Testis (tissue), 2 donors: ENCODE measurements at regions not wholly inside any gene's neighbourhood (a gene's known extent, or its start where the extent isn't known, plus 50 kb on each side); places are given as distances from the start of the nearest gene placed in this dataset.

Source experiments
- CTCF ChIP-seq, 3 experiments: fragments of 450-650 bp in 2 of 3; fragments of 200-600 bp in 1 of 3; sonication (generic) in 1 of 3; IDR thresholded peaks; one replicate each; pipeline ENCODE4 v1.5.1; 2016 to 2019; ENCODE audit warnings: antibody characterized with exemption in 3 of 3, mild to moderate bottlenecking in 2 of 3, moderate library complexity in 1 of 3
- POLR2A ChIP-seq: fragments of 450-650 bp; IDR thresholded peaks from one replicate; pipeline ENCODE4 v1.6.1; 2017; ENCODE audit warnings: antibody characterized with exemption, mild to moderate bottlenecking, moderate library complexity

GRCh38 chr2:64866797-64867196 is 122.4 kb upstream of the SLC1A4 start:
- TF ChIP-seq POLR2A (no peak), CTCF (IDR thresholded peaks at IDR 0.05) (no peak)
